ENCODE measurements at regions not wholly inside any gene's neighbourhood (a gene's known extent, or its start where the extent isn't known, plus 50 kb on each side); places are given as distances from the start of the nearest gene placed in this dataset.

GRCh38 chr6:79307321-79308036, 73.0 kb upstream of the HMGN3 start:
- TF ChIP-seq CTCF (IDR thresholded peaks at IDR 0.05) (no peak), POLR2A (IDR thresholded peaks at IDR 0.05) (no peak), EP300 (IDR thresholded peaks at IDR 0.05) (no peak), POLR2AphosphoS5 (IDR thresholded peaks at IDR 0.05) (no peak)

Data from stomach (tissue), 4 donors.